ENCODE measurements at regions not wholly inside any gene's neighbourhood (a gene's known extent, or its start where the extent isn't known, plus 50 kb on each side); places are given as distances from the start of the nearest gene placed in this dataset.

DNA sequence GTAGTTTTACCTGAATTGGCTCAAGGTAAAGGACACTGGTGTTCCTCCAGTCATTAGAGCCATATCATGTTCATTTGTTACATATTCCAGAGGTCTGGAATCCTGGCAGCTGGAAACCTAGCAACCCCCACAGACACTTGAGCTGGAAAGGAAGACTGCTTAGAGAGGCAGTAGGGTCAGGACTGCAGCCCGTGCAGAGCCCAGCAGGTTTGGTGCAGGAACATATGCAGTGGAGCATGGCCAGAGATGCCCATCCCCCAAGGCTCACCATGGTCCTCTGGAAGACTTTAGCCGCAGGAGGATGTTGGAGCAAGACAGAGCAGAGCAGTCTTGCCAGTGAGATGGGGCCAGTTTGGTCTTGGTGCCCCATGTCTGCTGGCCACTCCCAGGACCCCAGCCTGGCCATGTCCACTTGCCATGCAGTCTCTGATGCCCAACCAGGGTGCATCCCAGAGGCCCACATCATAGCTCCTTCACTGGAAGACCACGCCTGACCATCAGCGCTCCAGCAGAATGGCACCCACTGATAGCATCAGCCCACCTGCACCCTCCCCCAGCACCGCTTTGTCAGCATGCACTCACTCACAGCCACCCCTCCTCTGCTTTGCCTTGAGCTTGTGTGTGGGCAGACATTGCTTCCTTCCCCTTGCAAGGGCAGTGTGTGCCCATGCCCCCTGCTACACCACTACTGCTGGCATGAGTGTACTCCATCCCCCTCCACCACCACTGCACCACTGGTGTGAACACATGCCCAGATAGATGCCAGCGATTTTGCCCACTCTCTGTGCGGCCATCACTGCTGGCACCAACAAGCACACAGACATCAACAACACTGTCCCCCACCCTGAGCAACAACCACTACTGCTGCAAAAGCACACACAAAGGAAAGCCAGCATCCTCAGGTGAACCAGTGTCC is 190.3 kb upstream of the SPOCK3 start:
- no peak for DNase-seq (ENCODE audit: low read depth)
- TF ChIP-seq, protein P1, sequence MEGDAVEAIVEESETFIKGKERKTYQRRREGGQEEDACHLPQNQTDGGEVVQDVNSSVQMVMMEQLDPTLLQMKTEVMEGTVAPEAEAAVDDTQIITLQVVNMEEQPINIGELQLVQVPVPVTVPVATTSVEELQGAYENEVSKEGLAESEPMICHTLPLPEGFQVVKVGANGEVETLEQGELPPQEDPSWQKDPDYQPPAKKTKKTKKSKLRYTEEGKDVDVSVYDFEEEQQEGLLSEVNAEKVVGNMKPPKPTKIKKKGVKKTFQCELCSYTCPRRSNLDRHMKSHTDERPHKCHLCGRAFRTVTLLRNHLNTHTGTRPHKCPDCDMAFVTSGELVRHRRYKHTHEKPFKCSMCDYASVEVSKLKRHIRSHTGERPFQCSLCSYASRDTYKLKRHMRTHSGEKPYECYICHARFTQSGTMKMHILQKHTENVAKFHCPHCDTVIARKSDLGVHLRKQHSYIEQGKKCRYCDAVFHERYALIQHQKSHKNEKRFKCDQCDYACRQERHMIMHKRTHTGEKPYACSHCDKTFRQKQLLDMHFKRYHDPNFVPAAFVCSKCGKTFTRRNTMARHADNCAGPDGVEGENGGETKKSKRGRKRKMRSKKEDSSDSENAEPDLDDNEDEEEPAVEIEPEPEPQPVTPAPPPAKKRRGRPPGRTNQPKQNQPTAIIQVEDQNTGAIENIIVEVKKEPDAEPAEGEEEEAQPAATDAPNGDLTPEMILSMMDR (IDR thresholded peaks at IDR 0.05; ENCODE audit: insufficient read depth, low read depth, low read length, missing control alignments) = no peak
- no peak overlapping the region for H3K4me3 ChIP-seq (ENCODE audit: low read length)

DNA sequence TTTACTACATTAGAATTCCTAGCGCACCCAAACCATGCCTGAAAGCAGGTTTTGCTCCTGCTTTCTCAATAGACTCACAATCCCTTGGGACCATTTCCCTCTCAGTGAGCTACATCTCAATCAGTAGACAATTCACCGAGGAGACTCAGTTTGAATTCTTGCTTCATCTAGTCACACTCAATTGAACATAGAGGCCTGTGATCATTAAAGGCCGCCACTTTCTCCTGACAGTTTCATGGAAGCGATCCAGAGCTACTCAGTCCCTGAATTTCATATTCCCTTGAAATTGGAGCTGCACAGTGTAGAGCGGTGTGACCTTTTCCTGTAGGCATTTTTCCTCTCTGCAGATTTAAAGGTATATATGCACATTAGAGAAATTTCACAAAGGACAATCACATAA is 193.9 kb upstream of the SPOCK3 start:
- TF ChIP-seq, protein P1 (IDR thresholded peaks at IDR 0.05; ENCODE audit: insufficient read depth, low read depth, low read length, missing control alignments) = no peak
- no peak overlapping the region for H3K4me3 ChIP-seq (ENCODE audit: low read length)
- DNase-seq (ENCODE audit: low read depth) = peak; percentile 22

DNA sequence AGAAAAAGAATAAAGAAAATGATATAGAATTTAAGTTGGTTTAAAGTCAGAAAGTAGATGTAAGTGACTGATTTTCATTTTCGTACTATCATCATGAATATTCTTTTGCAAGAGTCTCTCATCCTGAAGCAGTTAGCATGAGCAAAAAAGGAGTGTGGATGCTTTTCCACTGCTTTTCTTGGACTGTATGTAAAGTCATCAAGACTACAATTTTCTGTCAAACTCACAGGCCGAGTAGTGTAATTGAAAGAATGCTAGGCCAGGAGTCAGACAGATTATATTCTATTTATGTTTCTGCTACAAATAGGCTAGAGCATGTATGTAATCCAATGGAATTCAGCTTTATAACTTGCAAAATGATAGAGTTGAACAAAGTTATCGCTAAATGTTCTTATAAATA is 197.1 kb upstream of the SPOCK3 start:
- no peak for DNase-seq (ENCODE audit: low read depth)
- TF ChIP-seq, protein P1 (IDR thresholded peaks at IDR 0.05; ENCODE audit: insufficient read depth, low read depth, low read length, missing control alignments) = no peak

DNA sequence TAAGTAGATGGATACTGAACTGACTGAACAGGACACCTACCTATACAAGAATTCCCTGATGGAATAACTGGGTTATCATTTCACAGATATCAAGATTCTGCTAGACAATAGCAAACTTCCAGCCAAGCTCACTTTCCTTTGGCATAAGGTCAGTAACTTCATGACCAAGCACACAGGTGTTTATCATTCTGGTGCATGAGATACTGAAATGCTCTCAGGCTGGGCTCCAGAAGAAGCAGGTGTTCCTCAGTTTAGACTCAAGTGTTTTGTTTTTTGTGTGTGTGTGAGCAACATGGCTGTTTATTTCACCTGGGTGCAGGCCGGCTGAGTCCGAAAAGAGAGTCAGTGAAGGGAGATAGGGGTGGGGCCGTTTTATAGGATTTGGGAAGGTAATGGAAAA is 201.5 kb upstream of the SPOCK3 start:
- no peak overlapping the region for H3K4me3 ChIP-seq (ENCODE audit: low read length)
- no peak for DNase-seq (ENCODE audit: low read depth)
- TF ChIP-seq, protein P1 (IDR thresholded peaks at IDR 0.05; ENCODE audit: insufficient read depth, low read depth, low read length, missing control alignments) = no peak

More for the DNA sequence above, 197.1 kb upstream of the SPOCK3 start:
- H3K4me3 ChIP-seq (ENCODE audit: low read length) = no peak overlapping the region

DNA sequence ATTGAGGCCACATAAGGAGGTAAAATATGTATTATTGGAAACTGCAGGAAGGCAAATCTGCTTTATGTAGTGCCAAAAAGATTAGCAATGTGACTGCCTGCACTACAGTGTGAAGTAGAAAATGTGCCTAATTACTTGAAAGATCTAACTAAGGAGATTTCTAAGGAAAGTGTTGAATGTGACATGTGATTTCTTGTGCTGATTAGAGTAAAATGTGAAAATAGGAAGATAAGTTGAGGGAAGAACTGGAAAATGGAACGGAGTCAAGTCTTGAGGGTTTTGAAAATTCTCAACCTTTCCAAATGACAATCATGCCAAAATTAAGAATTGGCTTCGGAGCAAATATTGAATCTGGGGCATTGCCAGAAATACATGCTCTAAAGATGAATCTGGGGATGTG is 209.5 kb upstream of the SPOCK3 start:
- TF ChIP-seq, protein P1 (IDR thresholded peaks at IDR 0.05; ENCODE audit: insufficient read depth, low read depth, low read length, missing control alignments) = no peak
- no peak for DNase-seq (ENCODE audit: low read depth)
- no peak overlapping the region for H3K4me3 ChIP-seq (ENCODE audit: low read length)

DNA sequence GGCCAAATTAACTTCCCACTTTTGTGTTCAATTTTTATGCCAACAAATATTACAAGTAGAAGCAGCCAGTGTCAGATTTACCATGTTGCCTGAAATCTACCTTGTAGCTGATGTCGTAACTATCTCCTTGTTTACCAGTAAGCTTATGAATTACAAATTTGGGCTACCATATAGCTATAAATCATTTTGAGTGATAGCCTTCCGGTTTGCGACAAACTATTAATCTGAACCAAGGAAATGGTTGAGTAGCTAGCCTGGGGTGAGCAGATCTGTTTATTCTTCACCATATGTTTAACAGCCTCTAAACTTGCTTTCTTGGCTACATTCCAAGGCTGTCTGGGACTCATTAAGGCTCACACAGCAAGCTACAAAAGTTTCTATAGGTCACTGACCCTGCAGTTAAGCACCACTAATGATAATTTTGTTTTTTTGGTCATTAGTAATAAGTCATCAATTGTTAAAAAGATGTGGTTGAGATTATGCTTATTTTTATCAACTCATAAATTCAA is 218.7 kb upstream of the SPOCK3 start:
- no peak for DNase-seq (ENCODE audit: low read depth)
- no peak overlapping the region for H3K4me3 ChIP-seq (ENCODE audit: low read length)
- TF ChIP-seq, protein P1 (IDR thresholded peaks at IDR 0.05; ENCODE audit: insufficient read depth, low read depth, low read length, missing control alignments) = no peak
